ENCODE measurements at regions not wholly inside any gene's neighbourhood (a gene's known extent, or its start where the extent isn't known, plus 50 kb on each side); places are given as distances from the start of the nearest gene placed in this dataset.

GRCh38 chr9:1454211-1454610 is 404.1 kb downstream of the DMRT2 start:
- TF ChIP-seq CTCF (IDR thresholded peaks at IDR 0.05) (no peak), POLR2A (IDR thresholded peaks at IDR 0.05) (no peak)

Data from testis (tissue), 2 donors.